ENCODE measurements at regions not wholly inside any gene's neighbourhood (a gene's known extent, or its start where the extent isn't known, plus 50 kb on each side); places are given as distances from the start of the nearest gene placed in this dataset.

DNA sequence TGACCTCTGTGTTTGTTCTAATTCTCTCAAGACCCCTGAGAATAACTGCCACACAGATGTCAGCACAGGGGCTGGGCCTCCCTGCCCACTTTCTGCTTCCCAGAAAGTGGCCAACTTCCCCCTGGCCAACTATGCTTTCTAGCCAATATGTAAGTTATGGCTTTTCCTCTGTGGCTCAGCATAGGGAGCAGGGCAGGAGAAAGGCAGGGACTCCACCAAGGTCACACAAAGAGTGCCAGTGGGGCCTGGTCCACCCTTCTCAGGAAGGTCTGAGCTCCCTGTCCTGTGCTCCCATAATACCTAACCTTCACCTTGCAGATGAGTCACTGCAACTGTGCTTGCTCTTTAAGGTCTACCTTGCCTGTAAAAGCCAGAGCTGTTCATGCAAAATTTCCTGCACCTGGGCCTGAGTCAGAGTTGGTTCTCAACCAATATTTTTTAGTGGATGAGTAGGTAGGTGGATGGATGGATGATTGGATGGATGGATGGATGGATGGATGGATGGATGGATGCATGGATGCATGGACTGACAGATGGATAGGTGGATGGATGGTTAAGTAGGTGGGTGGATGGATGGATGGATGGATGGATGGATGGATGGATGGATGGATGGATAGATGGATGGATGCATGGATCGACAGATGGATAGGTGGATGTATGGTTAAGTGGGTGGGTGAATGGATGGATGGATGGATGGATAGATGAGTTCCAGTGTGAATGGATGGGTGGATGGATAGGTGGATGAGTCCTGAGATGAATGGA, 64.2 kb downstream of the DIO3 start:
- no peak for TF ChIP-seq EZH2 (IDR thresholded peaks at IDR 0.05; ENCODE audit: borderline replicate concordance)
- TF ChIP-seq, protein P1, sequence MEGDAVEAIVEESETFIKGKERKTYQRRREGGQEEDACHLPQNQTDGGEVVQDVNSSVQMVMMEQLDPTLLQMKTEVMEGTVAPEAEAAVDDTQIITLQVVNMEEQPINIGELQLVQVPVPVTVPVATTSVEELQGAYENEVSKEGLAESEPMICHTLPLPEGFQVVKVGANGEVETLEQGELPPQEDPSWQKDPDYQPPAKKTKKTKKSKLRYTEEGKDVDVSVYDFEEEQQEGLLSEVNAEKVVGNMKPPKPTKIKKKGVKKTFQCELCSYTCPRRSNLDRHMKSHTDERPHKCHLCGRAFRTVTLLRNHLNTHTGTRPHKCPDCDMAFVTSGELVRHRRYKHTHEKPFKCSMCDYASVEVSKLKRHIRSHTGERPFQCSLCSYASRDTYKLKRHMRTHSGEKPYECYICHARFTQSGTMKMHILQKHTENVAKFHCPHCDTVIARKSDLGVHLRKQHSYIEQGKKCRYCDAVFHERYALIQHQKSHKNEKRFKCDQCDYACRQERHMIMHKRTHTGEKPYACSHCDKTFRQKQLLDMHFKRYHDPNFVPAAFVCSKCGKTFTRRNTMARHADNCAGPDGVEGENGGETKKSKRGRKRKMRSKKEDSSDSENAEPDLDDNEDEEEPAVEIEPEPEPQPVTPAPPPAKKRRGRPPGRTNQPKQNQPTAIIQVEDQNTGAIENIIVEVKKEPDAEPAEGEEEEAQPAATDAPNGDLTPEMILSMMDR (IDR thresholded peaks at IDR 0.05; ENCODE audit: poor library complexity), result no peak

All from hepatocyte (in vitro differentiated cells).